K562 (cell line): ENCODE measurements at regions not wholly inside any gene's neighbourhood (a gene's known extent, or its start where the extent isn't known, plus 50 kb on each side); places are given as distances from the start of the nearest gene placed in this dataset.

Experiments
- ATAC-seq: fragments of 200-7000 bp; cut with Tn5 transposase; 3 replicates; pipeline ENCODE4 v1.9.1; 2020; ENCODE audit warnings: moderate library complexity
- BruUV-seq: library from RNA; stranded (reverse); fragments of 400-500 nt; replicated peaks from 2 replicates; lab custom pipeline; 2021; lab: Mats Ljungman, UMichigan
- CTCF ChIA-PET: fragments of 300-600 bp; formaldehyde crosslinking; extraction: SDS; loops from one replicate; lab custom pipeline; 2021; ENCODE audit warnings: low intra/inter-chr PET ratio; lab: Yijun Ruan, JAX
- POLR2A ChIA-PET: fragments of 300-600, 350-650 bp; sonication (Branson Sonifier 250); formaldehyde crosslinking; extraction: SDS; loops from one replicate; lab custom pipeline; 2021; ENCODE audit warnings: antibody characterized with exemption, inconsistent platforms; lab: Yijun Ruan, JAX
- DNase-seq, 4 experiments: peaks; one replicate each; pipeline versions ENCODE4 v3.0.0 to v3.0.0-alpha.2; 2011 to 2018; ENCODE audit warnings: low spot score in 3 of 4, mixed read lengths in 3 of 4; ENCODE audit errors: extremely low read depth in 1 of 4
- FAIRE-seq: peaks from 2 replicates; lab custom pipeline; 2011; peaks lifted over from hg19 to GRCh38; lab: Jason Lieb, UNC
- H2AFZ ChIP-seq: 2 replicates; pipeline ENCODE4 v1.6.0; 2011; ENCODE audit warnings: low read depth, low read length, control low read depth, inconsistent platforms
- H3K27ac ChIP-seq: fragments of 200-600 bp; 3 replicates; pipeline ENCODE4 v1.8.0; 2011; ENCODE audit warnings: low read depth, mild to moderate bottlenecking, control low read depth, inconsistent platforms, low read length, moderate library complexity, mixed read lengths; ENCODE audit errors: extremely low read depth
- H3K27me3 ChIP-seq, 2 experiments: fragments of 300-600 bp in 1 of 2; 2 replicates in 1 of 2; 3 replicates in 1 of 2; pipeline versions ENCODE4 v1.6.0 to v1.8.0; 2011; ENCODE audit warnings: inconsistent platforms in 2 of 2, low read length in 2 of 2, mild to moderate bottlenecking in 1 of 2, mixed read lengths in 1 of 2, moderate library complexity in 1 of 2; ENCODE audit not compliant: control insufficient read depth in 2 of 2, insufficient read depth in 2 of 2
- H3K36me3 ChIP-seq: fragments of 300-600 bp; 3 replicates; pipeline ENCODE4 v1.8.0; 2011; ENCODE audit warnings: mild to moderate bottlenecking, low read length, inconsistent platforms; ENCODE audit not compliant: control insufficient read depth, insufficient read depth
- H3K4me1 ChIP-seq, 2 experiments: fragments of 200-600 bp in 1 of 2; replicated peaks in 1 of 2; 2 replicates in 1 of 2; 3 replicates in 1 of 2; pipeline versions ENCODE4 v1.5.1 to v1.8.0; 2011; ENCODE audit warnings: inconsistent platforms in 2 of 2, low read length in 2 of 2, mild to moderate bottlenecking in 1 of 2, mixed read lengths in 1 of 2, moderate library complexity in 1 of 2; ENCODE audit not compliant: control insufficient read depth in 2 of 2, insufficient read depth in 2 of 2
- H3K4me2 ChIP-seq: 2 replicates; pipeline ENCODE4 v1.6.1; 2011; ENCODE audit warnings: low read length, control low read depth, inconsistent platforms, mixed read lengths; ENCODE audit not compliant: insufficient read depth
- H3K4me3 ChIP-seq: fragments of 200-600 bp; sonication (generic), shearing (Covaris generic); 2 replicates; pipeline ENCODE4 v1.5.1; 2016; ENCODE audit warnings: control low read depth, inconsistent platforms
- H3K79me2 ChIP-seq: fragments of 200-600 bp; 3 replicates; pipeline ENCODE4 v1.8.0; 2011; ENCODE audit warnings: low read length, inconsistent platforms; ENCODE audit not compliant: control insufficient read depth, insufficient read depth
- H3K9ac ChIP-seq, 2 experiments: 2 replicates each; pipeline versions ENCODE4 v1.6.0 to v1.6.1; 2011; ENCODE audit warnings: low read depth in 2 of 2, low read length in 2 of 2, control low read depth in 1 of 2, inconsistent platforms in 1 of 2, mild to moderate bottlenecking in 1 of 2, mixed read lengths in 1 of 2; ENCODE audit not compliant: insufficient read depth in 1 of 2
- H3K9me1 ChIP-seq: one replicate; pipeline ENCODE4 v1.6.0; 2011; ENCODE audit warnings: inconsistent platforms, mild to moderate bottlenecking, low read length, moderate library complexity; ENCODE audit not compliant: control insufficient read depth, insufficient read depth
- H3K9me3 ChIP-seq: replicated peaks from 2 replicates; pipeline ENCODE4 v1.5.1; 2011; ENCODE audit warnings: low read depth, low read length, inconsistent platforms; ENCODE audit not compliant: control insufficient read depth, insufficient read depth
- H4K20me1 ChIP-seq: replicated peaks from 2 replicates; pipeline ENCODE4 v1.6.1; 2011; ENCODE audit warnings: low read length, inconsistent platforms, mixed read lengths; ENCODE audit not compliant: control insufficient read depth, insufficient read depth
- ATF4 ChIP-seq: fragments of 450-650 bp; formaldehyde crosslinking; IDR thresholded peaks from 2 replicates; pipeline ENCODE4 v1.4.0; 2022; ENCODE audit warnings: mild to moderate bottlenecking, moderate library complexity
- CREB1 ChIP-seq, 2 experiments: sonication (generic) in 1 of 2; formaldehyde crosslinking in 1 of 2; IDR thresholded peaks; 2 replicates each; pipeline versions ENCODE4 v1.6.1 to v1.8.0; 2012 to 2022; ENCODE audit warnings: inconsistent platforms in 1 of 2, mild to moderate bottlenecking in 1 of 2, missing genetic modification reagents in 1 of 2, moderate library complexity in 1 of 2
- E2F4 ChIP-seq: sonication (generic); formaldehyde crosslinking; IDR thresholded peaks from 2 replicates; pipeline ENCODE4 v1.8.0; 2022; ENCODE audit warnings: mild to moderate bottlenecking, low read depth, missing genetic modification reagents
- ERF ChIP-seq: fragments of 450-650 bp; formaldehyde crosslinking; IDR thresholded peaks from 2 replicates; pipeline ENCODE4 v1.4.0; 2020; ENCODE audit warnings: mild to moderate bottlenecking, mixed read lengths
- HMG20B ChIP-seq: fragments of 250-450 bp; sonication (Bioruptor Pico); IDR thresholded peaks from 2 replicates; pipeline ENCODE4 v1.5.0; 2021; ENCODE audit warnings: mild to moderate bottlenecking
- HNRNPUL1 ChIP-seq: fragments of 200-400 bp; formaldehyde crosslinking; IDR thresholded peaks from 2 replicates; pipeline ENCODE4 v1.6.1; 2017; ENCODE audit warnings: low read length
- ID3 ChIP-seq, 2 experiments: fragments of 250-450 bp in 1 of 2; fragments of 450-650 bp in 1 of 2; sonication (Bioruptor Pico) in 1 of 2; IDR thresholded peaks; 2 replicates each; pipeline versions ENCODE4 v1.6.1 to v1.8.0; 2016 to 2021; ENCODE audit warnings: mild to moderate bottlenecking in 2 of 2, moderate library complexity in 2 of 2, missing compliant biosample characterization in 1 of 2, missing genetic modification characterization in 1 of 2
- PATZ1 ChIP-seq: fragments of 250-450 bp; sonication (Bioruptor Pico); IDR thresholded peaks from 2 replicates; pipeline ENCODE4 v1.5.0; 2020; ENCODE audit warnings: mild to moderate bottlenecking, borderline replicate concordance
- PCBP1 ChIP-seq: fragments of 200-400 bp; formaldehyde crosslinking; IDR thresholded peaks from 2 replicates; pipeline ENCODE4 v1.6.1; 2018; ENCODE audit warnings: mild to moderate bottlenecking, low read depth, low read length; ENCODE audit not compliant: poor library complexity, severe bottlenecking
- SPI1 ChIP-seq: IDR thresholded peaks from 2 replicates; pipeline ENCODE4 v1.6.1; 2011; ENCODE audit warnings: low read depth, low read length, control low read depth, borderline replicate concordance
- TBP ChIP-seq: optimal IDR thresholded peaks from 2 replicates; pipeline ENCODE3; 2011; ENCODE audit warnings: low read depth, low read length, improper control_type of control experiment
- XRCC4 ChIP-seq: IDR thresholded peaks from one replicate; pipeline ENCODE4 v1.6.1; 2011; ENCODE audit not compliant: insufficient read depth, insufficient read length; ENCODE audit errors: extremely low read depth
- ZFPM2 ChIP-seq: fragments of 250-450 bp; sonication (Bioruptor Pico); IDR thresholded peaks from 2 replicates; pipeline ENCODE4 v1.5.1; 2022; ENCODE audit warnings: mild to moderate bottlenecking
- ZNF121 ChIP-seq: sonication (generic); formaldehyde crosslinking; conservative IDR thresholded peaks from 2 replicates; pipeline ENCODE4 v1.8.0; 2022; ENCODE audit warnings: missing genetic modification reagents
- ZNF165 ChIP-seq: fragments of 250-450 bp; sonication (Bioruptor Pico); IDR thresholded peaks from 2 replicates; pipeline ENCODE4 v1.4.0; 2020; ENCODE audit warnings: borderline replicate concordance
- ZNF354B ChIP-seq: fragments of 250-450 bp; sonication (Bioruptor Pico); IDR thresholded peaks from 2 replicates; pipeline ENCODE4 v1.4.0; 2020
- WGBS: fragments of 100-300 bp; shearing (Covaris generic); methylation state at CpG from one replicate; pipeline ENCODE4 v1.1.6; 2016; ENCODE audit warnings: low coverage, mixed read lengths; ENCODE audit not compliant: insufficient coverage; ENCODE audit errors: missing lambda C conversion rate; 5-methylcytosine and 5-hydroxymethylcytosine counted together
- in situ Hi-C: fragments of 300-500 bp; cut with MboI; formaldehyde crosslinking; loops from 4 replicates; pipeline ENCODE4 v1.15.0; 2018; ENCODE audit warnings: inconsistent platforms, mixed read lengths
- intact Hi-C: fragments of 100-400 bp; cut with micrococcal nuclease; formaldehyde crosslinking; loops from 2 replicates; pipeline ENCODE4 v1.14.2; 2022

- TF ChIP-seq PATZ1 (CRISPR knock-in tag): no peak
- no peak for TF ChIP-seq ZNF121 (CRISPR knock-in tag)
- TF ChIP-seq ZNF354B (CRISPR knock-in tag): no peak
- TF ChIP-seq ATF4 (CRISPR knock-in tag): no peak
- no peak for TF ChIP-seq TBP
Measured at GRCh38 chr16:86217891-86218270, 292.4 kb upstream of the FOXF1 start (continued).

- DNase-seq (no peak), ATAC-seq (no peak), FAIRE-seq (no peak)
- intact Hi-C loops (no loop called here), in situ Hi-C loops (no loop called here)
- no peaks in the 10 kb centered on the region for H3K9me1 ChIP-seq
- no peaks in the 10 kb centered on the region for H3K36me3 ChIP-seq
- ChIA-PET POLR2A (no interaction called here), CTCF (no interaction called here)
- H3K4me1 ChIP-seq: no peaks in the 10 kb centered on the region; a peak in 1 of 5 replicates
- H3K9me3 ChIP-seq: no peaks in the 10 kb centered on the region
- no TSS peak for BruUV-seq
- no peak overlapping the region for H3K4me3 ChIP-seq
- no peak overlapping the region for H2AFZ ChIP-seq
- H3K27me3 ChIP-seq: peaks cover 16 to 66% of the 10 kb centered on the region in 2 experiments; a peak in 3 of 5 replicates
- no peak overlapping the region for H3K4me2 ChIP-seq
- H3K79me2 ChIP-seq: no peaks in the 10 kb centered on the region
- H3K27ac ChIP-seq: no peak overlapping the region
- H3K9ac ChIP-seq: no peak overlapping the region
- H4K20me1 ChIP-seq: peaks cover 6% of the 10 kb centered on the region; the same call in 1 of the 2 replicates
- WGBS: 0% methylated on average over 9 of the region's 9 CpGs
- no peak for TF ChIP-seq ID3 (CRISPR knock-in tag; IDR thresholded peaks at IDR 0.05)
- no peak for TF ChIP-seq ID3 (tag; IDR thresholded peaks at IDR 0.05)
- no peak for TF ChIP-seq HNRNPUL1
- TF ChIP-seq SPI1: no peak
- TF ChIP-seq E2F4: no peak
- no peak for TF ChIP-seq ZNF354B (CRISPR knock-in tag)
- no peak for TF ChIP-seq XRCC4
- no peak for TF ChIP-seq ZFPM2 (CRISPR knock-in tag)
- TF ChIP-seq HMG20B (CRISPR knock-in tag): no peak
- no peak for TF ChIP-seq ZNF165 (CRISPR knock-in tag)
- no peak for TF ChIP-seq ERF (CRISPR knock-in tag)
- TF ChIP-seq CREB1 (IDR thresholded peaks at IDR 0.05): no peak
- TF ChIP-seq CREB1 (CRISPR knock-in tag; IDR thresholded peaks at IDR 0.05): no peak
- no peak for TF ChIP-seq PCBP1
Measured at GRCh38 chr16:86218479-86219170, 291.7 kb upstream of the FOXF1 start.
